ENCODE measurements at regions not wholly inside any gene's neighbourhood (a gene's known extent, or its start where the extent isn't known, plus 50 kb on each side); places are given as distances from the start of the nearest gene placed in this dataset.

- TF ChIP-seq TAF1 (IDR thresholded peaks at IDR 0.05; ENCODE audit: control insufficient read depth, extremely low read depth, insufficient read depth, low read length, severe bottlenecking) (no peak), TFE3 (CRISPR knock-in tag; IDR thresholded peaks at IDR 0.05) (no peak), ZNF121 (CRISPR knock-in tag; conservative IDR thresholded peaks at IDR 0.05) (no peak), CTCF (IDR thresholded peaks at IDR 0.05 in 2 of 3, conservative IDR thresholded peaks at IDR 0.05 in 1 of 3; ENCODE audit: insufficient read depth in 2 of 3, low read depth in 1 of 3, low read length in 3 of 3) (no peak), ZNF274 (IDR thresholded peaks at IDR 0.05; ENCODE audit: borderline replicate concordance, low read depth, low read length) (no peak)
These were observed 360.1 kb upstream of the THRB start for GRCh38 chr3:24854748-24855147.

All from K562 (cell line).